ENCODE measurements at regions not wholly inside any gene's neighbourhood (a gene's known extent, or its start where the extent isn't known, plus 50 kb on each side); places are given as distances from the start of the nearest gene placed in this dataset.

- TF ChIP-seq POLR2A (IDR thresholded peaks at IDR 0.05; ENCODE audit: low read length) (no peak), GATA1 (IDR thresholded peaks at IDR 0.05; ENCODE audit: low read depth, low read length) (no peak)
- no peak for DNase-seq
Observed at GRCh38 chr18:14905350-14905749, 157.4 kb downstream of the ANKRD30B start.

GRCh38 chr18:14905979-14906378 is 158.0 kb downstream of the ANKRD30B start:
- TF ChIP-seq POLR2A (IDR thresholded peaks at IDR 0.05; ENCODE audit: low read length), result no peak
- no peak for TF ChIP-seq GATA1 (IDR thresholded peaks at IDR 0.05; ENCODE audit: low read depth, low read length)
- DNase-seq, result no peak

GRCh38 chr18:14907420-14907819 is 159.4 kb downstream of the ANKRD30B start:
- DNase-seq, result no peak
- TF ChIP-seq GATA1 (IDR thresholded peaks at IDR 0.05; ENCODE audit: low read depth, low read length) (no peak), POLR2A (IDR thresholded peaks at IDR 0.05; ENCODE audit: low read length) (no peak)

GRCh38 chr18:14908541-14908940 is 160.6 kb downstream of the ANKRD30B start:
- TF ChIP-seq POLR2A (IDR thresholded peaks at IDR 0.05; ENCODE audit: low read length), result no peak
- TF ChIP-seq GATA1 (IDR thresholded peaks at IDR 0.05; ENCODE audit: low read depth, low read length), result no peak

GRCh38 chr18:14912967-14913366 is 165.0 kb downstream of the ANKRD30B start:
- no peak for TF ChIP-seq GATA1 (IDR thresholded peaks at IDR 0.05; ENCODE audit: low read depth, low read length)
- TF ChIP-seq POLR2A (IDR thresholded peaks at IDR 0.05; ENCODE audit: low read length), result no peak

More at GRCh38 chr18:14908541-14908940, 160.6 kb downstream of the ANKRD30B start:
- DNase-seq, result no peak

GRCh38 chr18:14914121-14914520 is 166.1 kb downstream of the ANKRD30B start:
- TF ChIP-seq GATA1 (IDR thresholded peaks at IDR 0.05; ENCODE audit: low read depth, low read length) (no peak), POLR2A (IDR thresholded peaks at IDR 0.05; ENCODE audit: low read length) (no peak)

More at GRCh38 chr18:14912967-14913366, 165.0 kb downstream of the ANKRD30B start:
- no peak for DNase-seq

GRCh38 chr18:14914771-14915170 is 166.8 kb downstream of the ANKRD30B start:
- no peak for DNase-seq

More at GRCh38 chr18:14914121-14914520, 166.1 kb downstream of the ANKRD30B start:
- DNase-seq, result no peak

GRCh38 chr18:14916181-14916580 is 168.2 kb downstream of the ANKRD30B start:
- DNase-seq, result no peak
- TF ChIP-seq POLR2A (IDR thresholded peaks at IDR 0.05; ENCODE audit: low read length) (no peak), GATA1 (IDR thresholded peaks at IDR 0.05; ENCODE audit: low read depth, low read length) (no peak)

More at GRCh38 chr18:14914771-14915170, 166.8 kb downstream of the ANKRD30B start:
- TF ChIP-seq POLR2A (IDR thresholded peaks at IDR 0.05; ENCODE audit: low read length) (no peak), GATA1 (IDR thresholded peaks at IDR 0.05; ENCODE audit: low read depth, low read length) (no peak)

- TF ChIP-seq GATA1 (IDR thresholded peaks at IDR 0.05; ENCODE audit: low read depth, low read length), result no peak
- no peak for DNase-seq
Observed at GRCh38 chr18:14916851-14917250, 168.9 kb downstream of the ANKRD30B start.

- DNase-seq, result no peak
- TF ChIP-seq GATA1 (IDR thresholded peaks at IDR 0.05; ENCODE audit: low read depth, low read length) (no peak), POLR2A (IDR thresholded peaks at IDR 0.05; ENCODE audit: low read length) (no peak)
Observed at GRCh38 chr18:14917311-14917710, 169.3 kb downstream of the ANKRD30B start.

GRCh38 chr18:14919666-14920065 is 171.7 kb downstream of the ANKRD30B start:
- no peak for TF ChIP-seq POLR2A (IDR thresholded peaks at IDR 0.05; ENCODE audit: low read length)
- TF ChIP-seq GATA1 (IDR thresholded peaks at IDR 0.05; ENCODE audit: low read depth, low read length), result no peak
- DNase-seq, result no peak

GRCh38 chr18:14921031-14921430 is 173.1 kb downstream of the ANKRD30B start:
- TF ChIP-seq GATA1 (IDR thresholded peaks at IDR 0.05; ENCODE audit: low read depth, low read length), result no peak
- no peak for TF ChIP-seq POLR2A (IDR thresholded peaks at IDR 0.05; ENCODE audit: low read length)
- DNase-seq, result no peak

GRCh38 chr18:14921547-14921946 is 173.6 kb downstream of the ANKRD30B start:
- no peak for DNase-seq
- TF ChIP-seq GATA1 (IDR thresholded peaks at IDR 0.05; ENCODE audit: low read depth, low read length), result no peak

GRCh38 chr18:14922031-14922430 is 174.1 kb downstream of the ANKRD30B start:
- no peak for DNase-seq
- no peak for TF ChIP-seq POLR2A (IDR thresholded peaks at IDR 0.05; ENCODE audit: low read length)
- no peak for TF ChIP-seq GATA1 (IDR thresholded peaks at IDR 0.05; ENCODE audit: low read depth, low read length)

GRCh38 chr18:14922965-14923565 is 175.1 kb downstream of the ANKRD30B start:
- DNase-seq, result no peak
- TF ChIP-seq POLR2A (IDR thresholded peaks at IDR 0.05; ENCODE audit: low read length) (no peak), GATA1 (IDR thresholded peaks at IDR 0.05; ENCODE audit: low read depth, low read length) (no peak)
